ENCODE measurements at regions not wholly inside any gene's neighbourhood (a gene's known extent, or its start where the extent isn't known, plus 50 kb on each side); places are given as distances from the start of the nearest gene placed in this dataset.

GRCh38 chr6:102660303-102660702 is 1266.8 kb downstream of the GRIK2 start:
- no peak for TF ChIP-seq GATA3 (IDR thresholded peaks at IDR 0.05; ENCODE audit: low read depth, low read length)
- no peak for TF ChIP-seq GATA2 (IDR thresholded peaks at IDR 0.05; ENCODE audit: low read depth, low read length)

DNA sequence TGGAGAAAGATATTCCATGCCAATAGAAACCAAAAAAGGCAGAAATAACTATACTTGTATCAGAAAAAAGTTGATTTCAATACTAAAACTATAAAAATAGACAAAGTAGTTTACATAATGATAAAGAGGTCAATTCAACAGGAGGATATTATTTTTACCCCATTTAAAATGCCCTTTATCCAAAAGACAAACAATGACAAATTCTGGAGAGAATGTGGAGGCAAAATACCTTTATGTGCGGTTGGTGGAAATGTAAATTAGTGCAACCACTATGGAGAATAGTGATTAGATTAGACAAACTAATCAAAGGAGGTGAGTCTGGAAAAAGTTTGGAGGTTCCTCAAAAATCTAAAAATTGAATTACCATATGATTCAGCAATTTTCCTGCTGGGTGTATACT is 1262.3 kb downstream of the GRIK2 start:
- TF ChIP-seq GATA3 (IDR thresholded peaks at IDR 0.05; ENCODE audit: low read depth, low read length) (no peak), GATA2 (IDR thresholded peaks at IDR 0.05; ENCODE audit: low read depth, low read length) (no peak)

- TF ChIP-seq GATA2 (IDR thresholded peaks at IDR 0.05; ENCODE audit: low read depth, low read length) (no peak), GATA3 (IDR thresholded peaks at IDR 0.05; ENCODE audit: low read depth, low read length) (no peak)
Observed at GRCh38 chr6:102641426-102641825, 1247.9 kb downstream of the GRIK2 start.

GRCh38 chr6:102631921-102632320 is 1238.4 kb downstream of the GRIK2 start:
- no peak for TF ChIP-seq GATA3 (IDR thresholded peaks at IDR 0.05; ENCODE audit: low read depth, low read length)
- TF ChIP-seq GATA2 (IDR thresholded peaks at IDR 0.05; ENCODE audit: low read depth, low read length), result no peak

- no peak for TF ChIP-seq GATA3 (IDR thresholded peaks at IDR 0.05; ENCODE audit: low read depth, low read length)
- no peak for TF ChIP-seq GATA2 (IDR thresholded peaks at IDR 0.05; ENCODE audit: low read depth, low read length)
Observed at GRCh38 chr6:102623201-102623600, 1229.7 kb downstream of the GRIK2 start.

DNA sequence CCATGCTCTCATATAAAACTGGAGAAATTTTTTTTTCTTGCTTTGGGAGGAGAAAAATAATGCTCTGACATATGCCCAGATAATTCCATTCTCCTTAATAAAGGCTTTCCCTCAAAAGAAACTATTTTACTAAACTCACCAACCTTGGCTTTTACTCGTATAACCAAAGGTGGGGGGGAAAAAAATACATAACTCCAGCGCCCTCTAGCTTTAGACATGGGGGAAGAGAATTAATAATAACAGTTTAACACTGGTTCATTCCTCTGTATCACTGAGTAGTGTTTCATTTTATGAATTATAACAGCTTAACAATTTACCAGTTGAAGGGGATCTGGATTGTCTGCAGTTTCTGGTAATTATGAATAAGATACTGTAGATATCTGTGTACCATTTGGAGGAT is 1226.1 kb downstream of the GRIK2 start:
- no peak for TF ChIP-seq GATA3 (IDR thresholded peaks at IDR 0.05; ENCODE audit: low read depth, low read length)
- TF ChIP-seq GATA2 (IDR thresholded peaks at IDR 0.05; ENCODE audit: low read depth, low read length), result no peak

GRCh38 chr6:102582569-102582968 is 1189.1 kb downstream of the GRIK2 start:
- TF ChIP-seq GATA2 (IDR thresholded peaks at IDR 0.05; ENCODE audit: low read depth, low read length), result no peak
- TF ChIP-seq GATA3 (IDR thresholded peaks at IDR 0.05; ENCODE audit: low read depth, low read length), result no peak

- TF ChIP-seq GATA3 (IDR thresholded peaks at IDR 0.05; ENCODE audit: low read depth, low read length), result no peak
- no peak for TF ChIP-seq GATA2 (IDR thresholded peaks at IDR 0.05; ENCODE audit: low read depth, low read length)
Observed at GRCh38 chr6:102581378-102582124, 1188.0 kb downstream of the GRIK2 start.

GRCh38 chr6:102571236-102571908 is 1177.9 kb downstream of the GRIK2 start:
- TF ChIP-seq GATA3 (IDR thresholded peaks at IDR 0.05; ENCODE audit: low read depth, low read length), result no peak
- no peak for TF ChIP-seq GATA2 (IDR thresholded peaks at IDR 0.05; ENCODE audit: low read depth, low read length)

DNA sequence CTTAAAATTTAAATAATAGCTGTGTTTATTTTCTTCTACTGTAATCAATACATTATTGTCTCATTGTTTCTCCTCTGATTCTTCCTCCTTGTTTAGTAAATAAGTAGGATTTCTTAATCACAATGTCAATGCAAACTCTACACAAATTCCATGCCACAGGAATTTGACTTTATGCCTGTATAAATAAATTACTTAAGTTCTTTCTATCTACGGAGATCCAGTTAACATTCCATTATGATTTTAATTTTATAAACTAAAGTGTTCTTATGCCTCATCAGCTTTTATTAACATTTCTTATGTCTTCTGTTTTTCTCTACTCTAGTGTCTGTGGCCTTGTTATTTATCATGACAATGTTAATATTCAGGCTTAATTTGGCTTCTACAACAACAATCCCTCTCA is 1169.2 kb downstream of the GRIK2 start:
- TF ChIP-seq GATA2 (IDR thresholded peaks at IDR 0.05; ENCODE audit: low read depth, low read length) (no peak), GATA3 (IDR thresholded peaks at IDR 0.05; ENCODE audit: low read depth, low read length) (no peak)

GRCh38 chr6:102553214-102553613 is 1159.7 kb downstream of the GRIK2 start:
- no peak for TF ChIP-seq GATA2 (IDR thresholded peaks at IDR 0.05; ENCODE audit: low read depth, low read length)
- no peak for TF ChIP-seq GATA3 (IDR thresholded peaks at IDR 0.05; ENCODE audit: low read depth, low read length)

DNA sequence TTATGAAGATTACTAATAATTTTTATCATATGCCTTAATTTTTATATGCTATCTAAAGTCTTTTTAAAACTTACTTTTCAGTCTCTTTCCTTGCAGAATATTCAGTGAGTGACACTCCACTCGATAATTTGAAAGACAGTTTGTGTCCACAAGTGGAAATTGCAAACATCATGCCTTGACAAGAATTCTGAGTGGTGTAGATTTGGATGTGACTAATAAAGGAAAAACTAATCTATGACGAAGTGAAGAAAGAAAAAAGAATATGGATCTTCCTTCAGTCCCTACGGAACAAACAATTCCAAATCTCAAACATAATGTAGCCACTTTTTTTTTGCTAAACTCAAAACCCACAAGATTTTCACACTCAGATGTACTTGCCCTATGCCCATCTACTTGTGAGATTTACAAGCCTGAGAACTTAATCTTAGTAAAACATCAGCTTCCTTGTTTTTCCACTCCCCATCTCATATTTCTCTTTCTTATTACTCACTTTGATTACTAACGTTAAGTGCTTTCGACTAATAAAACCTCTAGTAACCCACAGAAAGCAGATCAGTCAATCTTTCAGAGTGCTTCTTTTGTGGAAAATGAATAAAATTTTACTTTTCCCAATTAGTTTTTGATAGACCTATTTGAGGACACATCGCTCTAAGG is 1155.8 kb downstream of the GRIK2 start:
- TF ChIP-seq GATA2 (IDR thresholded peaks at IDR 0.05; ENCODE audit: low read depth, low read length) (no peak), GATA3 (IDR thresholded peaks at IDR 0.05; ENCODE audit: low read depth, low read length) (no peak)

- TF ChIP-seq GATA3 (IDR thresholded peaks at IDR 0.05; ENCODE audit: low read depth, low read length), result no peak
- no peak for TF ChIP-seq GATA2 (IDR thresholded peaks at IDR 0.05; ENCODE audit: low read depth, low read length)
Observed at GRCh38 chr6:102525336-102525735, 1131.8 kb downstream of the GRIK2 start.

GRCh38 chr6:102520966-102521365 is 1127.5 kb downstream of the GRIK2 start:
- no peak for TF ChIP-seq GATA3 (IDR thresholded peaks at IDR 0.05; ENCODE audit: low read depth, low read length)
- TF ChIP-seq GATA2 (IDR thresholded peaks at IDR 0.05; ENCODE audit: low read depth, low read length), result no peak

- TF ChIP-seq GATA3 (IDR thresholded peaks at IDR 0.05; ENCODE audit: low read depth, low read length) (no peak), GATA2 (IDR thresholded peaks at IDR 0.05; ENCODE audit: low read depth, low read length) (no peak)
Observed at GRCh38 chr6:102517506-102517905, 1124.0 kb downstream of the GRIK2 start.

Data from SH-SY5Y (cell line).